GM18511 (cell line): ENCODE measurements at regions not wholly inside any gene's neighbourhood (a gene's known extent, or its start where the extent isn't known, plus 50 kb on each side); places are given as distances from the start of the nearest gene placed in this dataset.

ENCODE experiments used
- ATAC-seq: cut with Tn5 transposase; IDR thresholded peaks from one replicate; pipeline ENCODE4 v1.9.1; 2021; ENCODE audit warnings: mild to moderate bottlenecking, moderate library complexity; ENCODE audit not compliant: unreplicated experiment

DNA sequence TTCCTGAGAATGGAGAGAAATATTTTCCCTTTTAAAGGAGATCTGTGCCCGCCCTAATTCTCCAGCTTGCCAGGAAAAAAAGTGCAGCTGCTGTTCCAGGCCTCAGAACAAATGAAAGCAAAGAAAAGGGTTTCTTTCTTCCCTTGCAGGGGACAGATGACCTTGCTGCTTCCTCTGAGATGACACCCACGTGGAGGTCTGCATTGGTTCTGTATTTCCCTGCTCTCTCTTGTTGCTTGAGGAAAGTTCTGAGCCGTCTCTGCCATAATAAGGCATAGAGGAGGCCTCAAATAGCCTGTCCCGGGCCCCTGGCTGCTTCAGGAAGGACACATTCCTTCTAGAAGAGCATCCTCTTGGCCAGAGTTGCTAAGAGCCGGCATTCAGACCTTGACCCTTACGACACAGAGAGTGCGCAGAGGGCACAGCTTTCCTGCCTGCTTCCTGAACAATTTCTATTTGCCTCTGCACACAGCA is 501.8 kb upstream of the SULF2 start:
- ATAC-seq = no peak

DNA sequence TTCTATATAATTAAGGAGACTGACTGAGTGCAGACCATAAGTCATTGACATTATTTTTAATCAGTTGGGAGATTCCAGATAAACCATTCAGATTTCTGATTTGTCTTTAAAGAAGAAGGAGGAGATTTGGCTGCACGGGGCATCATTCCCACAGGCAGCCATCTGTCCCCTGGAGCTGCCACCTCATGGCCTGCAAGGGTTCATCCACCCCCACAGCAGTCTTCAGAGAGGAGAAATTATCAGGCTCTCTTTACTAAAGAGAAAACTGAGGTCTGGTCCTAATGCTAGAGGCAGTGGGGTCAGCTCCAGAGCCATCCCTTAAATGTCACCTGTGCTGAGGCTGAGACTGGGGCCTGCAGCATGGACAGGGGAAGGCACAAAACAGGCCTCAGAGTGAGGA is 501.3 kb upstream of the SULF2 start:
- no peak for ATAC-seq

DNA sequence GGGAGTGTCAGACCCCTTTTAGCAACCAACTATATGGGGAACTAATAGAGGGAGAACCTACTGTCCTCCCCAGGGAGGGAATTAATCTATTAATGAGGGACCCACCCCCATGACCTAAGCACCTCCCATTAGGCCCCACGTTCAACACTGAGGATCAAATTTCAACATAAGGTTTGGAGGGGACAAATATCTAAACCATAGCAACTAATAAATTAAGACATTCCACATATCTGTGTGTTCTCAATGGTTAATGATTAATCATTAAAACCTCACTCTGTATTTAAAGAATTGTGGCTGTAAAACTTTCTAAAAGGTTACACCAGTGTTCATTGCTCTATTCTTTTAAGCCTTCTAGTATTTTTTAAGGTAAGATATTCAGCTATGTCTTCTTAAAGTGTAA is 500.4 kb upstream of the SULF2 start:
- ATAC-seq = no peak

DNA sequence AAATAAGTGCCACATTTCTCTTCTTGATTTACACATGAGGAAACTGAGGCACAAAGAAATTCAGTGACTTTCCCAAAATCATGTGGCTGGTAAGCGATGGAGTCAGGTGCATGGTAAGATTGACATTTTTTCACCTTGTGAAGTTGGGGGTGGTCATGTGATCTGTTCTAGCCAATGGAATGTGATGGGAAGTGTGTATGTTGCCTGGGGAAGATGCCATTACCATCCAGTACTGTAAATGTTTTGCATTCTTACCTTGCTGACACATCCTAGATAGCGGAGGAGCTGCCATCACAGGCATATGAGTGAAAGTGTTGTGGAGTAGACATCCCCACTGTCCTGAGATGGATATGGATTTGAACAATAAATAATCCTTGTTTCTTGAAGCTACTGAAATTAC is 499.6 kb upstream of the SULF2 start:
- ATAC-seq = no peak

DNA sequence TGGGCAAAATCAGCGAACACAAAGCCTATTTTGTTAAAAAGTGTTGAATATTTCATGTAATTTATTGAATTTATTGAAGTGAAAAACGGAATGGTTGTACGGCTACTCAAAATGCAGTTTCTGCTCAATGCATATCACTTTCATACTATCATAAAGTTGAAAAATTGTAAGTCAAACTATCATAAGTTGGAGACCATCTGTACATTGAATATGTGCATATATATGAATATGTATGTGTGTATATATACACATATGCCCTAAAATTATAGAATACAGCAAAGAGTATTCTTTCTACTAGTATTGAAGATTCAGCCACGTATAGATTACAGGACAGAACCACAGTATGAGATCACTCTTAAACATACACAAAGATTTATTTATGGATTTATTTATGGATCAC is 499.0 kb upstream of the SULF2 start:
- ATAC-seq = no peak

DNA sequence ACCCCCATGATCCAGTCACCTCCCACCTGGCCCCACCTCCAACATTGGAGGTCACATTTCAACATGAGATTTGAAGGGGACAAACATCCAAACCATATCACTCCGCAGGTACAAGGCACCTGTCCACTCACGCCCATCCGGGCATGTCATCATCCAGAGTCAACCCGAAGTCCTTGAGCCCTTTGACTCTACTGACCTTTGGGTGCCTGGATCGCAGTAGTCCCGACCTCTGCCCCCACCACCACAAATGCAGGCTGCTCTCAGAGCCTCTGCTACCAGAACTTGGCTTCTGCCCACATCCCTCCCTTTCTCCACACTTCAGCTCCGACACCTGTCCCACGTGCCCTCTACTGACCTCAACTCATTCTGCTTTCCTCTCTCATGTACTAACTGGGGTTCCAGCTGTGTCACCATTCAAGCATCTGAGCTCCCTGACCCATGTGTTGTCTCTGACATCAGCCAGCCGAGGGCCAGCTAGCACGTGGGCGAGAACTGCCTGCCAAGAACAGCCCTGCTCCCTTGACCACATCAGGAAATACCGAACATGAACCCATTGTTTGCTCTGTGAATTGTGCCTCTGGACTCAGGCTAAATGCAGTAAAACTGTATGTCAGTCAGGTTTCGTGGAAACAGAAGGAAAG is 498.3 kb upstream of the SULF2 start:
- no peak for ATAC-seq

DNA sequence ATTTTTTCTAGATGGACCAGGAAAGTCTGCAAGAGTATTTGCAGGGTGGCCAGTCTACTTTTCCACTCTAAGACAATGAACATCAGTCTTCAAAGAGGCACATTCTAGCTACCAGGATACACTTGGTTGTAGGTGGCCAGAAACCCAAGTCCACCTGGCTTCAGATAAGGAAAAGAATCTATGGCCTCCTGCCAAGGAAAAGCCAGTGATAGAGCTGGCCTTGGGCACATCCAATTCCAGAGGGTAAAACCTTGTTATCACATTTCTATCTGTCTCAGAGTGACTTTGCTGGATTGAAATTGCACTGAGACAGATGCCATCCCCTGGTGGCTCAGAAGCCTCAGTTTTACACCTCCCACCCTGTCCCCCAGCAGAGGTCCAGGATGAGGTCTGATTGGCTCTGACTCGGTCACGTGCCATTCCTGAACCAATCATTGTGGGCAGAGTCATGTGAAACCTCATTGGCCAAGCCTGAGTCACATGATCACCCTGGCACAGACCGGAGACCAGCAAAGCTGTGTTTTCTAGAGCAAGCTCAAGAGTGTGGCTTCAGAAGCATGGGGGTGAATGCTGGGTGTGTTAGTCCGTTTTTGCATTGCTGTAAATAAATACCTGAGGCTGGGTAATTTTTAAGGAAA is 497.4 kb upstream of the SULF2 start:
- no peak for ATAC-seq

DNA sequence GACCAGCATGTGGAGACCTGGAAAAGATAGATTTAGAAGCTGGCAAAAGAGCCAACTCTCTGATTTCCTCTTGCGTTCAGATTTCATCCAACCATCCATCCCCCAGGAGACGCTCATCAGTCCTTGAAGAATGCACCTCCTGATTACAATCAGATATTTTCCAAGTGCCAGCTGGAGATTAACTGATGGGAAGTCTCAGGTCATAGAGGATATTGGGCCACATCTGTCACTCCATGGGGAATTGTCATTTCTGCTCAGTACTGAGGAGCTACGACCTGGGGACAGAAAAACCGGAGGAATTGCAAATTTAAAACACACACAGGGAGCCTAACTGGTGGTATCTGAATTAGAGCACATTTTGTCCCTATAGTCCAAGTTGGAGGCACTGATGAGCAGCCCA is 496.2 kb upstream of the SULF2 start:
- no peak for ATAC-seq

DNA sequence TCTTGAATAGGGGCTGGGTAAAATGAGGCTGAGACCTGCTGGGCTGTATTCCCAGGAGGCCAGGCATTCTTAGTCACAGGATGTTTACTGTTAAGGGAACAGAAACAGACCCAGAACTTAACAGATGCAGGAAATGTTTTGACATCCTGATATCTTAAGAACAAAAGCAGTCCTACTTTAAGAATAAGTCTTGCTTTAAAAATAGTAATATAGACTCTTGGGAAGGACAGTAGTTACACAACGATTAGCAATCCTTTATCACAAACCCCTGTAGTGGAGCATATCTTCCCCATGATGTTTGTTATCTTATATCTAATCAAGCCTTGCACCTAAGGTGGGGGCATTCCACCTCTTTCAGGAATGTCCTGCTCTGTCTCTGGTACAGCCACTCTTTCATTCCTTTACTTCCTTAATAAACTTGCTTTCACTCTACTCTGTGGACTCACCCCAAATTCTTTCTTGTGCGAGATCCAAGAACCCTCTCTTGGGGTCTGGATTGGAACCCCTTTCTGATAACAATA is 493.7 kb upstream of the SULF2 start:
- ATAC-seq = no peak

DNA sequence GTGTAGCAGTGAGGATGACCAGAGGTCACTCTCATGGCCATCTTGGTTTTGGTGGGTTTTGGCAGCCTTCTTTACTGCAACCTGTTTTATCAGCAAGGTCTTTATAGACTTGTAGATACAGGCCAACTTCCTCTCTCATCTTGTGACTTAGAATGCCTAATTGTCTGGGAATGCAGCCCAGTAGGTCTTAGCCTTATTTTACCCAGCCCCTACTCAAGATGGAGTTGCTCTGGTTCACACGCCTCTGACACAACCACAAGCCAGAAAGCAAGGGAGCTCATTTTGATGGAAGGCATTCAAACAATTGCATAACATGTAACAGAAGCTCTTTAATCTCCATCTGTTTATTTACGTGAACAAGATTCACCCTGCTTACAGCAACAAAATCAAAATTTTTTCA is 492.0 kb upstream of the SULF2 start:
- no peak for ATAC-seq

DNA sequence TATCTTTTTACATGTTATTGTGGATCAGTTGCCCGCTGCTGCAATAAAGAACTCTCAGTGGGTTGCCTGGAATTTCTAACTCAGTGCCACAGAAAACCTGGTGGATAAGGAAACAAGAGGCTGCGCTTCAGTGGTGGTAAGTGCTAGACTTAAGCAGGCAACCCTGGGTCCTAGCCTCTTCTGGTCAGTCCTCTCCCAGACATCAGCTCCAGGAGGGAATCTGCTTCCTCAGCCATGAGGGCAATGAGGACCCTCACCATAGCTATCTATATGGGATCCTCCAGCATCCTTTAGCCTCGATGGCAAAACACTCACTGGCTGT is 490.7 kb upstream of the SULF2 start:
- no peak for ATAC-seq

DNA sequence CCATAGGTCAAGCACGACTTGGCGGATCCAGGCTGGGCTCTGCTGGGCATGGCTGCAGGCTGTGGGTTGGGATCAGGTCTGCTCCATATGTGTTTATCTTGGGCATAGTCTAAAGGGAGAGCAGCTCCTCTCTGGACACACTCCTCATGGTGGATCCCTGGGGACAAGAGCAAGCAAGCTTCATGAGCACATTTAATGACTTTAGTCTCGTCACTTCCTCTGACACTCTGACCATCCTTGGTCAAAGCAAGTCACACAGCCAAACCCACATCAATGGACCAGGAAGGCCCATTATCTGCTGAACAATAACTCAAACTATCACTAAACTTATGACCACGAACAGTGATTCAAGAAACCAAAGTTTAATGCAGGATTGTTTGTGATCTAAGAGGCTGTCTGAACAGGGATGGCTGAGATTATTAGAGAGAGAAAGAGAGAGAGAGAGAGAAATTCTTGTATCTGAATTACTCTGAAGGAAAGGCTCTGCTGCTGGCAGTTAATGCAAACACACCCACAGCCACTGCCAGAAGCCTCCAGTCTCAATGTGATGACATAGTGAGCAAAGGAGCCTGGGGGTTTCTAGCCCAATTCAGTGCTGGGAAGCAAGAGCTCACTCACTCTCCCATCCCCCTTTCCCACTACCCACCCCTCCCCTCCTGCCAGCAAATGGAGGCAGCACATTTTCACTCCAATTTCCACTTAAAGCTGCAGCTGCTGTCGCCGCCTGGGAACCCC is 490.2 kb upstream of the SULF2 start:
- ATAC-seq = no peak

DNA sequence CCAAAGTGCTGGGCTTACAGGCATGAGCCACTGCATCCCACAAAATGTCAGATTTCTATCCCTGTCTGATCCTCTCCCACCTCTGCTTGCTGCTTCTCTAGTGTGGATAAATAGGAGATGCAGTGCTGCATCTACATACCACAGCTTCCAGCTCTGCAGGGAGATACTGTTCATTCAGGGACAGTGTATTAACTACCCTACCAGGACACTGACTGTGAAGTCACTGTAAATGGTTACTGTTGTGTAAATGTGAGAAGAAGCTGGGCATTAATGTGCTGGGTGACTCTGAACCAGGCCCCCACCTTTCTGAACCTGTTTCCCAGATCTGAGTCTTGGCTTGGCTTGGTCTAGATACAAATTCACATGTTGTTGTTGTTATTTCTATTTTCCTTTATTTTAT is 488.6 kb upstream of the SULF2 start:
- ATAC-seq = no peak

DNA sequence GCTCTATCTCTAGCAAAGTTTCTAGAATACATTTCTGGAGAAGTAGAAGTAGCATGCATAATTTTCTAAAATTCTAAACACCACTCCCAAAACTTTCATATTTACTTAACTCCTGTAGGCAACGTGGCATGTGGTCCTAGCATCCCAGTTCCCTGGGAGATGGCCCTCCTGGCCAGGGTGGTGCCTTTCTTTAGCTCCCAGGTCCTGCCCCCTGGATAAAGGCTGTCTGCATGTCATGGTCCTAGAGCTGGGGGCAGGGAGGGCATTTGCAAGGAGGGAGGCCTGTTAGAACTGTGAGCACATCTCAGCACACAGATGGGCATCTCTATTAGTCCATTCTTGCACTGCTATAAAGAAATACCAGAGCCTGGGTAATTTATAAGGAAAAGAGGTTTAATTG is 485.6 kb upstream of the SULF2 start:
- no peak for ATAC-seq

DNA sequence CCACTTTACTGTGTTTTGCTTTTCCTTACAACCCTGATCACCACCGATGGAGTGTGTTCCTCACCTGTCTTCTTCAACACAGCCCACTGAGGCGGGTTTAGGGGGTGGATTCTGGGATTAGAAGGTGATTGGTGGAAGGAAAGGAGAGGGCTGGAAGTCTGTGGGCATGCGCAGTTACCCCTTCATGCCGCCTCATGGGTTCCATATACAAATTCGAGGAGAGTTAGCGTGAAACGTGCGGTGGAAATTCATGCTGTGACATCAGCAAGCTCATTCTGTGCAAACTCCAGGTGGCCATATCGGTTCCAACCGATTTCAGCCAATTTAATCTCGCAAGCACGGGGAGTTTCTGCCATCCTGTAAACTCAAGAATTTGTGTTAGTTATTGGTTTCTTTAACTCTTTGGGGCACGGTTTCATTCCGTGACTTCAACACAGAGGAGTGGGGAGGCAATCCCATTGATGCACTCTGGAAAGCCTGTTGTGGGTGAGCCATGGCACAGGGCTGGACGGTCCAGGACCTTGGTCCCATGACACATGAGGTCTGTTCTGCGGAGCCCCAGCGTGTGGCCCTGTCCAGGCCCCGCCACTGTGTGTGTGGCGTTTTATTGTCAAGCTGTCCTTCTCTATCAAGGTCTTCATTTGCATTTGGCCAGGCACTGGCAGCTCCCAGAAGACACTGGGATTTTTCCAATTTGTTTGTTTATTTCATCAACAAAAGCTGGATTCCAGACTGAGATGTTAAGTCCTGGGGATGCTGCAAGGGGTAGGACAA is 482.8 kb upstream of the SULF2 start:
- ATAC-seq = no peak

DNA sequence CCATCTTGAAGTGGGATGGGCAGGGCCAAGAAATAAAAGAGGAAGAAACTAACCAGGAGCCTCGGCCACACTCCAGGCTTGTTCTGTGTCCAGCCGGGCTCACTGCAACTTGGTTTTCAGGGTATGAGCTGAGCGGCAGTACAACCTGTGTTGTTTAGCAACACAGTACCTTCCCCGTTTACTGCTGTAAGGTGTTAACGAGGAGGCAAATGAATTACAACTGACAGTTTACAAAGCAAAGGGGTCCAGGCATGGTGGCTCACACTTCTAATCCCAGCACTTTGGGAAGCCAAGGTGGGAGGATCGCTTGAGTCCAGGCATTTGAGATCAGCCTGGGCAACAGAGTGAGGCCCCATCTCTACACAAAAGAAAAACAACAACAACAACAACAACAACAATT is 481.3 kb upstream of the SULF2 start:
- ATAC-seq = no peak

DNA sequence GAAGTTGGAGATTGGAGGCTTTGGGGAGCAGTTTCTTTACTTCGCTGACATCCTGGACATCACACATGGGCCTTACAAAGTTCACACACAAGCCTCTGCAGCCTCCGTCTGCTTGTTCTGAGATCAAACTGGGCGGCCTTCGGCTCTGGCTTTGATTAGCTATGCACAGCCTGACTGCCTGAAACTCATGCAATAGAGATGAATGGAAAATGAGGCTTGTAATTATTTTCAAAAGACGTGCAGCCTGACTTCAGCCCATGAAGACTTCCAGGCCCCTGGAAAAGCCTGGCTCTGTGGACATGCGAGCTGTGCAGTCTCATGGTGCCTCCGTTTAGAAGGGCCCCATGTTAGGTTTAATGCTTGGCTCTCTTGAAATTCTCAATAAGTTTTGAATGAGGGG is 480.5 kb upstream of the SULF2 start:
- no peak for ATAC-seq

DNA sequence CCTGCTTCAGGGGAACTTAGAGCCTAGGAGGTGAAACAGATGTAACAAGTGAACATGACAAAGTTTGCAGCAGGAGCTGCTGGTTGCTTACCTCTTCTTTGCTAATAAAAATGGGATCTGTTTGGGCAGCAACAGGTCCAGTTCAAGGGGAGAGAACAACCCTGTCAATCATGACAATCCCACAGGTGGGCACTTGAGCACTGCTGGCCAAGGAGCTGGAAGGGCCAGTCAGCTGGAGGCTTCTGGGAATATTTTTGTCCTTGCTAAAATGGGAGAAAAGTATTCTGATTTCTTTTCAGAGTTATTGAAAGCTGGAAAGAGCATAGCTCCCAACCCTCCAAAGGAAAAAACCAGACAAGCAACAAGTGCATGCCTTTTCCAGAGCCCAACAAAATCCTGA is 477.7 kb upstream of the SULF2 start:
- ATAC-seq = no peak

DNA sequence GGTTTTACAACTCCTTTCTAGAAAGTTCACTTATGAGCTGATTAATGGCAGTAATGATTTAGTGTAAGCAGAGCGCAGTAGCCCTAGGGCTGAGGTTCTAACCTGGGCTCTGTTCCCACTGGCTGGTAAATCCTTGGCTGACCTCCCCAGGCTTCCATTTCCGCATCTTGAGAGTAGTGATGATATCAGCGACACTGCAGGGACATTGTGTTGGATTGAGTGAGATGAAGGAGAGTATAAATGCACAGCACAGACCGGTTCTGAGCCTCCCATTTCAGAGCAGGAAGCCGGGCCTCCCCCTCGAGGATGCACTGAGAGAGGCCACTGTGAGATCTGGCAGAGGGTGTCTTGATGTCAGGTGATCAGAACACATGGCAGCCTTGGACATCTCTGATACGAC is 477.2 kb upstream of the SULF2 start:
- no peak for ATAC-seq

DNA sequence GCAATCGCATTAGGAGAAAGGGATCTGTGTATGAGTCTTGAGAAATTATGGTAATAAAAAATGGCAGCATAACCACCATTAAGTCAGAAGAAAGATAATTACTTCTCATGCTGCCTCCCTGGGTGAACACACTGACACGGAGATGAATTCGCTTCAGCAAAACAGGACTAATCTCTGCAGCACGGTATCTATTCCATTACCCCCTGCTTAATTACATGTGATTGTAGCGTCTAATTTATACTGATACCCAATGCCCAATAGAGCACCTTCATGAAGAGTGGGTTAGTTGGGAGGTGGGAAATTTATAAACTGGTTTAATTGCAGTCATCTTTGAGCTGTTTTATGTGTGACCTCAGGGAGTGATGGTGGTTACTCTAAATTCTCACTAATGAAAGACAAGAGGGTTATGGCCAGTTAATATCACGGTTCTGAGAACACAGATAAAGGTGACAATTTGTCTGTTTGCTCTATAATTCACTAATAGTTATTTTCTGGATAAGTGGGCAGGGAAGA is 476.2 kb upstream of the SULF2 start:
- no peak for ATAC-seq

DNA sequence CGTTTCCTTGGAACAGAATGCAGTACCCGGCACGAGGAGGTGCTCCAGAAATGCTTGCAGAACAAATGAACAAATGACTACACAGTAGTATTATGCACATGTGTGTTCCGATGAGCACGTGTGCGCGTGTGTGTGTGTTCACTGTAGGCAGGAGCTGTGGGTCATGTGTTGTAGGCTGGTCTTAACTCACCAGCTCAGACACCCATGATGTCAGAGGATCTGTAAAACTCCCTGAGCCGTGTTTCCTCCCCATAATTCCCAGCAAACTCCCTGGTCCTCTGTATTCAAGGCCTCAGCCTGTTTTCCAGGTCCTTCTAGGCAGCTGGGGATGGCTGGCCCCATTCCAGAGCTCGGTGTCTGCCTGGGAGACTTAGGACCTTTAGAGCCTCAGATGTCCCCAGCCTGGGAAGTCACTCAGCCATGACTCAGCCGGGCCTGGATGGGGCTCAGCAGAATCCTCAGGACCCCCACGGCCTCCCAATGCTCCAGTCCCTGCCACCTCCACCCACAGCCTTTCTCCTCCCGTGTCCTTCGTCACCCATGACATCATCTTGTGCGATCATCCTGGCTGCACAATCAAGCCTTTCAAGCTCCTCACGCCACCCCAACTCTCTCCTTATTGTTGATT is 475.0 kb upstream of the SULF2 start:
- no peak for ATAC-seq
